ENCODE measurements at regions not wholly inside any gene's neighbourhood (a gene's known extent, or its start where the extent isn't known, plus 50 kb on each side); places are given as distances from the start of the nearest gene placed in this dataset.

DNA sequence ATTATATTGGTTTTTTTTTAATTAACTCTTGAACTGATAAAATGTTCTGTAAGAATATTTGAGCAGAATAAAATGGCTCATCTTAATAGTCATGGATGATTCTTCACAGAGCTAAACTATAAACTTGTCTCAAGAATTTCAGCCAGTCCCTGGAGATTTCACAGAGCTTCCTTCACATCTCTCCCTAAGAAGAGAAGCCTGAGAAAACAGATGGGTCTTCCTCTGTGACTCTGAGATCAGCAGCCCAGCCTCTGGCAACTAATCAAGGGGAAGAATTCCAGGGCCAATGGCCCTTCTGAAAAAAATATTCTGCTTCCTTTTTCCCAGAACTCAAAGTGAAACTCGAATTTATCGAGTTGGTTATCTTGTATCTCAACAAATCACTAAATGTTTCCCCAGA, 122.2 kb upstream of the ITGA1 start (continued):
- TF ChIP-seq, protein P1, sequence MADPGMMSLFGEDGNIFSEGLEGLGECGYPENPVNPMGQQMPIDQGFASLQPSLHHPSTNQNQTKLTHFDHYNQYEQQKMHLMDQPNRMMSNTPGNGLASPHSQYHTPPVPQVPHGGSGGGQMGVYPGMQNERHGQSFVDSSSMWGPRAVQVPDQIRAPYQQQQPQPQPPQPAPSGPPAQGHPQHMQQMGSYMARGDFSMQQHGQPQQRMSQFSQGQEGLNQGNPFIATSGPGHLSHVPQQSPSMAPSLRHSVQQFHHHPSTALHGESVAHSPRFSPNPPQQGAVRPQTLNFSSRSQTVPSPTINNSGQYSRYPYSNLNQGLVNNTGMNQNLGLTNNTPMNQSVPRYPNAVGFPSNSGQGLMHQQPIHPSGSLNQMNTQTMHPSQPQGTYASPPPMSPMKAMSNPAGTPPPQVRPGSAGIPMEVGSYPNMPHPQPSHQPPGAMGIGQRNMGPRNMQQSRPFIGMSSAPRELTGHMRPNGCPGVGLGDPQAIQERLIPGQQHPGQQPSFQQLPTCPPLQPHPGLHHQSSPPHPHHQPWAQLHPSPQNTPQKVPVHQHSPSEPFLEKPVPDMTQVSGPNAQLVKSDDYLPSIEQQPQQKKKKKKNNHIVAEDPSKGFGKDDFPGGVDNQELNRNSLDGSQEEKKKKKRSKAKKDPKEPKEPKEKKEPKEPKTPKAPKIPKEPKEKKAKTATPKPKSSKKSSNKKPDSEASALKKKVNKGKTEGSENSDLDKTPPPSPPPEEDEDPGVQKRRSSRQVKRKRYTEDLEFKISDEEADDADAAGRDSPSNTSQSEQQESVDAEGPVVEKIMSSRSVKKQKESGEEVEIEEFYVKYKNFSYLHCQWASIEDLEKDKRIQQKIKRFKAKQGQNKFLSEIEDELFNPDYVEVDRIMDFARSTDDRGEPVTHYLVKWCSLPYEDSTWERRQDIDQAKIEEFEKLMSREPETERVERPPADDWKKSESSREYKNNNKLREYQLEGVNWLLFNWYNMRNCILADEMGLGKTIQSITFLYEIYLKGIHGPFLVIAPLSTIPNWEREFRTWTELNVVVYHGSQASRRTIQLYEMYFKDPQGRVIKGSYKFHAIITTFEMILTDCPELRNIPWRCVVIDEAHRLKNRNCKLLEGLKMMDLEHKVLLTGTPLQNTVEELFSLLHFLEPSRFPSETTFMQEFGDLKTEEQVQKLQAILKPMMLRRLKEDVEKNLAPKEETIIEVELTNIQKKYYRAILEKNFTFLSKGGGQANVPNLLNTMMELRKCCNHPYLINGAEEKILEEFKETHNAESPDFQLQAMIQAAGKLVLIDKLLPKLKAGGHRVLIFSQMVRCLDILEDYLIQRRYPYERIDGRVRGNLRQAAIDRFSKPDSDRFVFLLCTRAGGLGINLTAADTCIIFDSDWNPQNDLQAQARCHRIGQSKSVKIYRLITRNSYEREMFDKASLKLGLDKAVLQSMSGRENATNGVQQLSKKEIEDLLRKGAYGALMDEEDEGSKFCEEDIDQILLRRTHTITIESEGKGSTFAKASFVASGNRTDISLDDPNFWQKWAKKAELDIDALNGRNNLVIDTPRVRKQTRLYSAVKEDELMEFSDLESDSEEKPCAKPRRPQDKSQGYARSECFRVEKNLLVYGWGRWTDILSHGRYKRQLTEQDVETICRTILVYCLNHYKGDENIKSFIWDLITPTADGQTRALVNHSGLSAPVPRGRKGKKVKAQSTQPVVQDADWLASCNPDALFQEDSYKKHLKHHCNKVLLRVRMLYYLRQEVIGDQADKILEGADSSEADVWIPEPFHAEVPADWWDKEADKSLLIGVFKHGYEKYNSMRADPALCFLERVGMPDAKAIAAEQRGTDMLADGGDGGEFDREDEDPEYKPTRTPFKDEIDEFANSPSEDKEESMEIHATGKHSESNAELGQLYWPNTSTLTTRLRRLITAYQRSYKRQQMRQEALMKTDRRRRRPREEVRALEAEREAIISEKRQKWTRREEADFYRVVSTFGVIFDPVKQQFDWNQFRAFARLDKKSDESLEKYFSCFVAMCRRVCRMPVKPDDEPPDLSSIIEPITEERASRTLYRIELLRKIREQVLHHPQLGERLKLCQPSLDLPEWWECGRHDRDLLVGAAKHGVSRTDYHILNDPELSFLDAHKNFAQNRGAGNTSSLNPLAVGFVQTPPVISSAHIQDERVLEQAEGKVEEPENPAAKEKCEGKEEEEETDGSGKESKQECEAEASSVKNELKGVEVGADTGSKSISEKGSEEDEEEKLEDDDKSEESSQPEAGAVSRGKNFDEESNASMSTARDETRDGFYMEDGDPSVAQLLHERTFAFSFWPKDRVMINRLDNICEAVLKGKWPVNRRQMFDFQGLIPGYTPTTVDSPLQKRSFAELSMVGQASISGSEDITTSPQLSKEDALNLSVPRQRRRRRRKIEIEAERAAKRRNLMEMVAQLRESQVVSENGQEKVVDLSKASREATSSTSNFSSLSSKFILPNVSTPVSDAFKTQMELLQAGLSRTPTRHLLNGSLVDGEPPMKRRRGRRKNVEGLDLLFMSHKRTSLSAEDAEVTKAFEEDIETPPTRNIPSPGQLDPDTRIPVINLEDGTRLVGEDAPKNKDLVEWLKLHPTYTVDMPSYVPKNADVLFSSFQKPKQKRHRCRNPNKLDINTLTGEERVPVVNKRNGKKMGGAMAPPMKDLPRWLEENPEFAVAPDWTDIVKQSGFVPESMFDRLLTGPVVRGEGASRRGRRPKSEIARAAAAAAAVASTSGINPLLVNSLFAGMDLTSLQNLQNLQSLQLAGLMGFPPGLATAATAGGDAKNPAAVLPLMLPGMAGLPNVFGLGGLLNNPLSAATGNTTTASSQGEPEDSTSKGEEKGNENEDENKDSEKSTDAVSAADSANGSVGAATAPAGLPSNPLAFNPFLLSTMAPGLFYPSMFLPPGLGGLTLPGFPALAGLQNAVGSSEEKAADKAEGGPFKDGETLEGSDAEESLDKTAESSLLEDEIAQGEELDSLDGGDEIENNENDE (IDR thresholded peaks at IDR 0.05; ENCODE audit: insufficient replicate concordance, low read length), result no peak
- TF ChIP-seq SIN3A (conservative IDR thresholded peaks at IDR 0.05 in 1 of 2, IDR thresholded peaks at IDR 0.05 in 1 of 2; ENCODE audit: low read depth in 1 of 2, low read length in 2 of 2) (no peak), RXRA (IDR thresholded peaks at IDR 0.05; ENCODE audit: insufficient read depth, low read depth, low read length) (no peak)

Data from H1 (cell line).